Dermis microvascular lymphatic vessel endothelial cell (primary cell): ENCODE measurements at regions not wholly inside any gene's neighbourhood (a gene's known extent, or its start where the extent isn't known, plus 50 kb on each side); places are given as distances from the start of the nearest gene placed in this dataset.
"Not testable (repeated sequence)": the region's sequence is repeated elsewhere in the genome, so short reads cannot be mapped to it uniquely, and the experiment has no call there.

Experiments used
- DNase-seq, 2 donors: peaks; one replicate each; pipeline versions ENCODE4 v3.0.0 to v3.0.0-alpha.2; 2010; ENCODE audit warnings: low read depth in 2 of 2

DNA sequence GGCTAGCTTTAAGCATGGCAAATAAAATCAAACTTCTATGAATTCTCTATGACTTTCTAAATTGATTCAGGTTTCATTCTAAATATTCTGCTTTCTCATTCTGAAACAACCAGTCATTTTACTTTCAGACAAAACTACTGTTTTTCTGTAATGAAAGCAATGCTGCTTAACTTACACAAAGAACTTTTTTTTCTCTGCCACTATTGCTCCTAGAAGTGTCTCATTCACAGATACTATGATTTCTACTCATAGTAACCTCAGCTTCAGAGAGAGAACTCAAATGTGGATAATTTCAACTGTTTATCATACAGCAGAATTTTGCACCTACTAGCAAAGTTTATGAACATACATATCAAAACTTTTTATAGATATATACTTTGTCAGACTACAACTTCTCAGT lies 724.6 kb downstream of the SLITRK5 start:
- DNase-seq, result no peak

DNA sequence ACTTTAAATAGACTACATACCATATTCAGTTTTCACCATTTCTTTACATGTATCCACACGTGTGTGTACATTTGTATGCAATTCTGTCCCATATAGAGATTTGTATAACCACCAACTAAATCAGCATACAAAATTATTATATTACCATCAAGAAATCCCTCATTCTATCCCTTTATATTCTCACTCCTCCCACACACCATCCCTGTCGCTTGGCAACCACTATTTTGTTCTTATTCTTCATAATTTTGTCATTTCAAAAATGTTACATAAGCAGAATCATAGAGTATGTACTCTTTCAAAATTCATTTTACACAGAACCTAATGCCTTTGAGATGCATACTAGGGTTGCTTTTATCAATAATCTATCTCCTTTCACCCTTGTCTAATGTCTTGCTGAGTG lies 740.5 kb downstream of the SLITRK5 start:
- no peak for DNase-seq

DNA sequence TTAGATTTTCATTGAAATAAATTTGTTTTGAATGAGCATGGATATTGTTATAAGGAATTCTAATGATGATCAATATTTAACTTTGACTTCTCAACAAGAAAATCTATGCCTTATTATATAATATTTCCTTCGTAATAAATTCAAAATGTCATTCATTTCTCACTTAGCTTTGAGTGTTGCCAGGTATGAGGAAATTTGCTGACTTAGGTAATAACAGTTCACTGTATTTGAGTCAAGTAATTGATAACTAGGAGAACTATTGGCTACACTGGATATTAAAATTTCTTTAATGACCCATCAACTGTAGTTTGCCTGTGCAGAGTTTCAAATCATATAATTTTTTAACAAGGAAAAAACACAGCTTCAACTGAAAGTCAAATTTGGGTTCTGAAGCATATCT lies 746.6 kb downstream of the SLITRK5 start:
- DNase-seq, result no peak

DNA sequence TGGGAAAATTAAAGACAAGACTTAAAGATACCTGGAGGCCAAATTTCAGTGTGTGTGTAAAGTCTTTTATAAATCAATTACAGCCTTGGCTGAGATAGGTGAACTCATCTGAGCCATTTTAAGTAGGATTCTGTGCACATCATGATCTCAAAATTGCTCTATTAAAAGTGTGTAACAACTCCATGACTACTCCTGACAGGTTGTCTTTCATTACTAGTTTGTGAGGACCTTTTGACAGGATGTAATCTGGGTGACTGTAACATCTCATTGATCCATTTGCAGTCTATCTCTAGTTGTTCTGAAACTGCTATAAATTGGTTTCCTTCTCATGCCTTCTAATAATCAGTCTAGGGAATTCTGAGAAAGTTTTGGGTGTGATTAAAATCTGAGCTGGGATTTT lies 753.3 kb downstream of the SLITRK5 start:
- no peak for DNase-seq

DNA sequence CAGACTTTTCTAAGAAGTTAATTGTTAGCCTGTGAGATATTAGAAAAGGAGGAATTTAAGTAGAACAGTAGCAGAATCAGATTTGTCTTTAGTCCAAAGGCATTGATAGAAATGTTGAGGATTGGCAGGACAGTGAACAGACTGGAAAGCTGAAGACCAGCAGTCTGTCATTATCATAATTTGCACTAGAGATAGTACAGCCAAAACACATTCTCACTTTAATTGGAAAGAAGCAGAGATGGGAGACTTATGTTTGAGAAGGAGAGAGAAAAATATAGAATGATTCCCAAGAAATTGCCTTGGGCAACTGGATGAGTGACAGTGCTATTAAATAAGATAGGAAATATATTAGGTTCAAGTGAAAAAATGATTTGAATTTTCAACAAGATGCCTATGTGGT lies 755.5 kb downstream of the SLITRK5 start:
- no peak for DNase-seq

DNA sequence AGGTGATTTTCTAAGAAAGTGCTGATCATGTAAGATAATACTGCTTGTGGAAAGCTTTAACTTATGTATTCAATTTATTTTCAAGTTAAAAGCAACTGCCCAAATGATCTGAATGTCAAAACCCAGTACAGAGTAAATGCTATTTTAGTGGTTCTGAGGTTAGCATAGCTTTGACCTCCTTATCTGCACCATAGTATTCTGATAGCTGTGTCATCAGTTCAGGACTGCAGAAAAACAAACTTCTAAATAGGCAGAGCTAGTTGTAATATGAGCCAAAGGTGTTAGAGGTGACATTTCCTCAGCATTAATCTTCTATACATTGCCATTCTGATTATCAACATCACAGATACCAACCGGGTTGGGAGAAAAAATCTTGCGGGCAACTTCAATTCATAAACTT lies 758.7 kb downstream of the SLITRK5 start:
- no peak for DNase-seq

DNA sequence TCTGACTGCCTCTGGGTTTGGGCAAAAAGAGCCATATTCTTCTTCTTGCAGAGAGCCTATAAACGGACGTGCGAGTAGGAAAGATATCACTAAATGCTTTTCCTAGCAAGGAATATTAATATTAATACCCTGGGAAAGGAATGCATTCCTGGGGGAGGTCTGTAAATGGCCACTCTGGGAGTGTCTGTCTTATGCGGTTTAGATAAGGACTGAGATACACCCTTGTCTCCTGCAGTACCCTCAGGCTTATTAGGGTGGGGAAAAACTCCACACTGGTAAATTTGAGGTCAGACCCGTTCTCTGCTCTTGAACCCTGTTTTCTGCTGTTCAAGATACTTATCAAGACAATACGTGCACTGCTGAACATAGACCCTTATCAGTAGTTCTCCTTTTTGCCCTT lies 763.8 kb downstream of the SLITRK5 start:
- no peak for DNase-seq

DNA sequence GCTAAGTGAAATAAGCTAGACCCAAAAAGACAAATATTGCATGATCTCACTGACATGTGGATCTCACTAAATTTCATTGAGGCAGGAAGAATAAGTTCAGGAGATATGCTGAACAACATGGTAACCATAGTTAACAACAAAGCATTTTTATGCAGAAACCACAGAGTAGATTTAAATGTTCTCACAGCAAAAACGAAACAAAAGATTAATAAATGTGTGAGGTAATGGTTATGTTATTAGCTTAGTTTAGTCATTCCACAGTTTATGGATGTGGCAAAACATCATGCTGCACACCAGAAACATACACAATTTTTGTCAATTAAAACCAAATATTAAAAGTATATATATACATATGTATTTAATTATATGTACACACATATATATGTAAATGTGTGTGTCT lies 765.8 kb downstream of the SLITRK5 start:
- DNase-seq, result no peak

DNA sequence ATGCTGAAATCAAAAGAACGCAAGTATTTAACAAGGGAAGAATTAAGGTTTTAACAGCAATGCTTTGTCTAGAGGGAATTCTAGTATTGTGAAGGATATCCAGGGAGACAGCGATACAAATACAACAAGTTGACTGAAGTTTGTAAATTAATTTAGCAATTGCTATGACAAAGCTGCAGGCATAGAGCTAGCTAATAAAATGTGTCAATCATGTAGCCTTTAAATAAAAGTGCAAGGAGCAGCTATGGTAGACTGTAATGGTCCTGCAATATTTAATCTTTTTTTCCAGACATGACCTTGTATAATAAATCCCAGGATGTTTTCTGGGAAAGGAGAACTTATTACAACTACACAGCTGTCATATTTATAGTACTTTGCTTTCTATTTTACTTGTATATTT lies 779.3 kb downstream of the SLITRK5 start:
- no peak for DNase-seq

DNA sequence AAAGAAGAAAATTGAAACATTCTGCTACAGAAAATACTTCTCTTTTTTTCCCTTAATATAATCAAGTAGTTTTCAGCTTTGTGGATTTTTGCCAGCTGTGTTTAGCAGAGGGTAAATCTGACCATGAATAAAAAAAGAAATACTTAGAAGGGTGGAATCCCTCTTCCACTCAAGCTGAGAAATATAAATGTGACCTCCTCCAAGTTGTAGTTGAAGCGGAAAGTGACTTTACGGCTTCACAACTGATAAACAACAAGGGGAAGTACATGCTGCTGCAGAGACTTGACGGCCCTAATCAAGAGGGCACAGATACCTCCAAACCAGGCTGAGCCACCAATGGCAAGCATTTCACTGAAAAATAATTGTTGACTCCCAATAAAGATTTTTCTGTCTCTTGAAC lies 785.0 kb downstream of the SLITRK5 start:
- DNase-seq, result no peak

DNA sequence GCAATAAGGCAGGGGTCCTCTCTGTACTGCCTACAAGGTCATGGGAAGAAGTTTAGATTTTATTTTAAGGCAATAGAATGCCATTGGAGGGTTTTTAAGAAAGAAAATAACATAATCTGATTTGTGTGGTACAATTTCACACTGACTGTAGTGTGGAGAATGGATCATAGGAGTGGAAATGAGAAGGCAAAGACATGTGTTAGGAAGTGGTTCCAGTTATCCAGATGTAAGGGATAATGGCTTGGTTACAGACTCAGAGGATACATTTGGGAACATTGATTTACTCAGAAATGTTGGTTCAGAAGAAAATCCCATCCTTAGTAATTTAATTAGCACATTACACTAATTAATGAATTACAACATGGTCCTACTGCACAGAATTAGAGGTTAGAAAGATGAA lies 788.2 kb downstream of the SLITRK5 start:
- no peak for DNase-seq

DNA sequence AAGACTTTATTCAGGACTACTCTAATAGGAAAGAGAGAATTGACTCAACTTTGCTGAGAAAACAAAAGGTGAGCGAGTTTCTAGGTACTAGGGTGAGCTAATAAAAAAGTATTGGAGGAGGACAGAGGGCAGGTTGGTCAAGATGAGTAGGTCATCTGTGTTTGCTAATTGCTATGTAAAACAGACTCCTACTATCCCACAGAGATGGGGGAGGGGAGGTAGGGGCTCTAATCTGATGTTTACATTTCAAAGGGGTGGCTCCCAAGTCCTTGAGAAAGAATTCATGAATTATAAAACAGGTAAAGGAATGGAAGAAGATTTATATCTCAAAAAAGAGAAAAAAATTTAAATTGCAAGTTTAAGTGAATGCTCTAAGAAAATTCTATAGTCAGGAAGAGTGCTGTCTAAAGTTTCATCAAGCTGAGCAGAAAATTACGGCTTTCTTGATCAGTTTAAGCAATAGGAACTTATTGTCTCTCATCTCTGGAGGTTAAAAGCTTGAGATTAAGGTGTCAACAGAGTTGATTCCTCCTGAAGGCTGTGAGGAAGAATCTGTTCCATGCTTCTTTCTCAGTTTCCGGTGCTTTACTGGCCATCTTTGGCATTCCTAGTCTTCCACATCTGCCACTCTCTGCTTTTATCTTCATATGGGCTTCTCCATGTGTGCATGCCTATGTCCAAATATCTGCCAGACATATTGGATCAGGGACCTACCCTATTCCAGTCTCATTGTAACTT lies 790.3 kb downstream of the SLITRK5 start:
- DNase-seq, result no peak

DNA sequence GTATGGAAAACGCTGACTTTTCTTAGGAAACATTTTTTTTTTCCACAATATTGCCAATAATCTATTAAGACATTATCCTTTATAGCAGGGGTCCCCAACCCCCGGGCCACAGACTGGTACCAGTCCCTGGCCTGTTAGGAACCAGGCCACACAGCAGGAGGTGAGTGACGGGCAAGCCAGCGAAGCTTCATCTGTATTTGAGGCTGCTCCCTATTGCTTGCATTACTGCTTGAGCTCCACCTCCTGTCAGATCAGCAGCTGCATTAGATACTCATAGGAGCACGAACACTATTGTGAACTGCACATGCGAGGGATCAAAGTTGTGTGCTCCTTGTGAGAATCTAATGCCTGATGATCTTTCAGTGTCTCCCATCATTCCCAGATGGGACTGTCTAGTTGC lies 793.7 kb downstream of the SLITRK5 start:
- DNase-seq, result no peak

DNA sequence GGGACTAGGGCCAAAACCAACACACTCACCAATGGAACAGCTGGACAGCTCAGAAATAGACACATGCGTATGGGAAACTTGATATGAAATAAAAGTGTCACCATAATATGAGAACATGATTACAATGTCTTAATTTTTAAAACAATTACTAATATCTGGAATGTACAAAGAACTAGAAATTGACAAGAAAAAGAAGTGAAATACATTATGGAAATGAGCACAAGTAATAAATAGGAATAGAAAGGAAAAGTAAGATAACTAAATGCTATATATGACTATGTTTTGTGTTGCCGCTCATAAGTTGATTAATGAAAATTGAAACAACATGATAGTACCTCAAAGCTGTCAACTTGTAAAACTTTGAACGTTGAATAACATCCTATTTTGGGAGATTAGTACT lies 801.1 kb downstream of the SLITRK5 start:
- DNase-seq, result no peak

DNA sequence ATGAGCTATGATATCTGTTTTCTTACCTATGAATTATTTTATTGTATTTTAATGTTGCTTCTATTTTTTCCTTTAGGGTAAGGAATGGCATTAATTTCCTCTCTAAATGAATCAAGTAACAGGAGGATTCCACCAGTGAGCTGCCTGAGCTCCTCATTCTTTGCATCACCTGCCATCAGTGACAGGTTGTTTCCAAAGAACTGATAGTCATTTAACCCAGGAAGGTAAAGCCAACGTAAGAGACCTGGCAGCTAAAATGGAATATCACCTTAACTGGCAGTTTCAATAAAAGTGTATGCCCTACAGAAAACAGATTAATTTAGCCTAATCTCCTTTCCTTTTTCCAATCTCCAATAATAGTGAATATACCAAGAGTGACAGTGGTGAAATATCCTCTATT lies 812.0 kb downstream of the SLITRK5 start:
- DNase-seq, result no peak

DNA sequence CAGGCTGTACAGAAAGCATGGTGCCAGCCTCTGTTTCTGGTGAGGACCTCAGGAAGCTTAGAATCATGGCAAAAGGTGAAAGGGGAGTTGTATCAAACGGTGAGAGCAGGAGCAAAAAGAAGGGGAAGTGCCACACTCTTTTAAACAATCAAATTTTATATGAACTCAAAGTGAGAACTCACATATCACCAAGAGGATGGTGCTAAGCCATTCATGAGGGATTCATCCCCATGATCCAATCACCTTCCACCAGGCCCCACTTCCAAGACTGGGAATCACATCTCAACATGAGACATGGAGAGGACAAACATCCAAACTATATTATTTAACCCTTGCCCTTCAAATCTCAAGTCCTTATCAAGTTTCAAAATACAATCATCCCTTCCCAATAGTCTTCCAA lies 836.7 kb downstream of the SLITRK5 start:
- no peak for DNase-seq

DNA sequence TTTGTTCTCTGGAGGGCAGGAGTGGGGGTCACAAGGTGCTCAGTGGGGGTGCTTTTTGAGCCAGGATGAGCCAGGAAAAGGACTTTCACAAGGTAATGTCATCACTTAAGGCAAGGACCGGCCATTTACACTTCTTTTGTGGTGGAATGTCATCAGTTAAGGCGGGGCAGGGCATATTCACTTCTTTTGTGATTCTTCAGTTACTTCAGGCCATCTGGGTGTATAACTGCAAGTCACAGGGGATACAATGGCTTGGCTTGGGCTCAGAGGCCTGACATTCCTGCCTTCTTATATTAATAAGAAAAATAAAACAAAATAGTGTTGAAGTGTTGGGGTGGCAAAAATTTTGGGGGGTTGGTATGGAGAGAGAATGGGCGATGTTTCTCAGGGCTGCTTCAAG lies 841.8 kb downstream of the SLITRK5 start:
- DNase-seq, result not testable (repeated sequence)

DNA sequence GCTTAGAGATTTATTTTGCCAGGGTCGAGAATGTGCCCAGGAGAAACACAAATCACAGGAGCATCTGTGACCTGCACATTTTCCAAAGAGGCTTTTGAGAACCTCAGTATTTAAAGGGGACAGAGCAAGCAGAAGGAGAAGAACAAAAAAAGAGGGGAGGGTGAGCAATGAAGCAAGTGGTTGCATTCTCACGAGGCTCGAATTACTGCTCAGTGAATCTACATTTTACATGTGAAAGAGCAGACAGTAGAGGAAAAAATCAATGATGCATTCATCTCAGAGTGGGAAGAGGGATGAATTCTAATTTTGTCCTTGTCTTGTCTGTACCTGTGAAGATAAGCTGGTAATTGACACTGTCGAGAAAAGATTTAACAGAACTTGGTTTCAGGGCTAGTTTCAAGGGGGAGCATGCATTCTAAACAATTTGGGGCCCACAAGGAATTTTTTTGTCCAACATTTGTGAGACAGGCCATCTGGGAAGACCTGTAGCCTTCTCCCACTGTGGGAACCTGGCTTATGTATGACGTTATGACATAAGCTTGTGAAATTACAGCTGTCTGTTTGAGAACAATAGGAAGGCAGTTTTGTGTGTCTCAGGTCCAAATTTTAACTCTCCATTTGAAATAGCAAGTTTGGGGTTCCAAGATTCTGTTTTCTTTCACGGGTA lies 855.1 kb downstream of the SLITRK5 start:
- no peak for DNase-seq

DNA sequence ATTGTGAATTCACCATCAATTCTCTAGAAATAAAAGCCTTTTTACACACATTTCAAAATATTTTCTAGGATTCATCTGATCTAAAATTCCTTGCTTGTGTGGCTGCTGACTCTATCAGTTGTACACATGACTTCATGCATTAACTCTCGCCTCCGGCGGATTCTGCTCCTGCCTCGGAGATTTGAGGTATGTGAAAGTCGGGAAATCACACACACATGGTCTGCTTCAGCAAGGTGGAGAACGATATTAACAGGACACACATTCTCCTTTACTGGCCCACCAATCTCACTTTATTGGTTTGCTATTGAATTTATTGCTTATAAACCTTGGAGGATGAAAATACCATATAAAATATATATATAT lies 855.7 kb downstream of the SLITRK5 start:
- DNase-seq, result no peak

DNA sequence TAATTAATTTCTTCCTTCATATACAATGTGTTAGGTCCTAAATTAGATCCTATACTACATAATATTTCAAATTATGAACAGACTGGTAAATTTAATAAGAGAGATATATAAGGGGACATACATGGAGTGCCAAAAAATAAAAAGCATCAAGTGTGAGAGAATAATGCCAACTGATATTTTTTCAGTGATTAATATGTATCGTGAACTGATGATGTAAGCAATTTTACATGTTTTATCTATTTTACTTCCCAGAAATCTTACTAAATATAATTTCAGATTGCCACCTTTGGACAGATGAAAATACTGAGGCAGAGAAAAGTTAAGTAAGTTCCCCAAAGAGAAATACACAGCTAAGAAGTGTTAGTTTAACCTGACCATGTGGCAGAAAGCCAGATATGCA lies 870.8 kb downstream of the SLITRK5 start:
- no peak for DNase-seq

DNA sequence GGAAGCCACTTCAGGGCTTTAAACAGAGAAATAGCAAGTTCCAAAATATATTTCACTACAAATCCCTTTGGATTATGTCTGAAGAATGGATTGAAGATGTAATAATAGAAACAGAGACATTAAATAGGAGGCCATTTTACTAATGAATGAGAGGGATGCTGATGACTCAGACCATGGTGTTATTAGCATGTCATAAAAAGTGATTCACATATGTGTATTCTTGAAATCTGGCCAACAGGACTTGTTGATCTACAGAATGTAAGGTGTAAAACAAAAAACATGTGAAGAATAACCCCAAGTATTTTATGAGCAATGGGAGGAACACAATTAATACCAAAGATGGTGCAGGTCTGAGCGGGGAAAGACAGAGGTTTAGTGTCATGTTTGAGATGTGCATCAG lies 873.7 kb downstream of the SLITRK5 start:
- DNase-seq, result no peak

DNA sequence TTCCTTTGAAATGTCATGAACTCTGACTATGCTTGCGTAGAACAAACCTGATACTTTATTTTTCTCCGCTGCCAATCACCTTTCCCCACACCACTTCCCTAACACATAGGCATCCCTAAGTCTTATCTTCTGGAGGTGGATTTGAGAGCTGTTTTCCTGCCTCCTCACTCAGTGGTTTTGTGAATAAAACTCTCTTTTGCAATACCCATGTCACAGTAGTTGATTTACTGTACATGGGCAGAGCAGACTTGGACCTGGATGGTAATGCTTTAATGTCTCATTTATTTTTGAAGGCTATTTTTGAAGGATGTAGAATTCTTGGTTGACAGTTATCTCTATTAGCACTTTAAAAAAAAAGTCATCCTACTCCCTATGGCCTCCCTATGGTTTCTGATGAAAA lies 881.8 kb downstream of the SLITRK5 start:
- DNase-seq, result no peak

DNA sequence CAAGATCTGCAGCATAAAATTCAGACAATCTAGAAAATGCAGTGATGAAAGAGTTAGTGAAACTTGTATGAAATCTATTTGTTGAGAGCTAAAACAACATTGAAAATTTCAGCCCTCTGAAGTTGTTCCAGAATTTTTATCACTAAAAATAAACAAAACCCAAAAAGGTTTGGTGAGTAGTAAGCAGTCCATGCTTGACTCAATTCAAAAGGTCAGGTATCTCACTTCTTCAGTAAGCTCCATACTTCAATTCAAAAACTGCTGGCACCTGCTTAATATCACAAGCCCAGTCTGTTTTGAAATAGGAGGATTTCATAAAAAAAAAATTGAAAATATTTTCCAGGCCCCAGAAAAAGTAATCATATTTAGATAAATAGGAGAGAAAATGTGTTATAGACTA lies 894.4 kb downstream of the SLITRK5 start:
- no peak for DNase-seq

DNA sequence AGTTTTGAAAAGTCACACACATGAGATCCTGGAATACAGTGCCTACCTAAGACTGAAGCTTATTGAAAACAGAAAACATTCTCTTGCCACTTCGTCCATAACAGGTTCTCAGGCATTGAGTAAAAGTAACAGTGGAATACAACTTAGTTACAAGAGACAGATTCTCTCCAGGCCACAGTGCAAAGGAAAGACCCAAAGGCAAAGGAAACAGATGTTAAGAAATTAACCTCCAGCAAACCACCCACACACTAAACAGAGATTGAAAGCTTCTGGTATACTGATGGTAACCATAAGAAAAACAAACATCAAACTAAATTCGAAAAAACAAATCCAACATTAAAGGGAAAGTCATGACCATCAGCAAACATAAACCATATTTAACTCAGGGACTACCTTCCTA lies 914.7 kb downstream of the SLITRK5 start:
- DNase-seq, result no peak
